DMS79 treated with DMSO at 0.1 percent for 48 hours (cell line): ENCODE measurements at regions not wholly inside any gene's neighbourhood (a gene's known extent, or its start where the extent isn't known, plus 50 kb on each side); places are given as distances from the start of the nearest gene placed in this dataset.
"Not testable (repeated sequence)": the region's sequence is repeated elsewhere in the genome, so short reads cannot be mapped to it uniquely, and the experiment has no call there.

Source experiments
- DNase-seq: peaks from one replicate; lab custom pipeline; 2025; lab: John Stamatoyannopoulos, UW

- DNase-seq: no peak
Measured at GRCh38 chr15:77862651-77863104, 214.8 kb downstream of the TBC1D2B start.

GRCh38 chr15:77861997-77862635 is 215.4 kb downstream of the TBC1D2B start:
- not testable (repeated sequence) for DNase-seq

- DNase-seq: no peak
Measured at GRCh38 chr15:77860071-77860691, 217.3 kb downstream of the TBC1D2B start.

GRCh38 chr15:77859491-77860060 is 217.9 kb downstream of the TBC1D2B start:
- no peak for DNase-seq

- DNase-seq: no peak
Measured at GRCh38 chr15:77858792-77859490, 218.6 kb downstream of the TBC1D2B start.

- no peak for DNase-seq
Measured at GRCh38 chr15:77857419-77857818, 220.1 kb downstream of the TBC1D2B start.

GRCh38 chr15:77856705-77857346 is 220.7 kb downstream of the TBC1D2B start:
- no peak for DNase-seq

- DNase-seq: no peak
Measured at GRCh38 chr15:77855871-77856270, 221.6 kb downstream of the TBC1D2B start.

- no peak for DNase-seq
Measured at GRCh38 chr15:77854980-77855379, 222.3 kb upstream of the LINGO1 start.

GRCh38 chr15:77853910-77854309 is 221.2 kb upstream of the LINGO1 start:
- DNase-seq: no peak

- no peak for DNase-seq
Measured at GRCh38 chr15:77853008-77853328, 220.3 kb upstream of the LINGO1 start.

GRCh38 chr15:77852241-77853007 is 219.7 kb upstream of the LINGO1 start:
- DNase-seq: no peak

GRCh38 chr15:77851691-77852090 is 219.0 kb upstream of the LINGO1 start:
- DNase-seq: peak; percentile 69

GRCh38 chr15:77851086-77851485 is 218.4 kb upstream of the LINGO1 start:
- DNase-seq: no peak

- no peak for DNase-seq
Measured at GRCh38 chr15:77846986-77847385, 214.3 kb upstream of the LINGO1 start.

- no peak for DNase-seq
Measured at GRCh38 chr15:77846360-77846759, 213.6 kb upstream of the LINGO1 start.

GRCh38 chr15:77844798-77845446 is 212.2 kb upstream of the LINGO1 start:
- DNase-seq: no peak

GRCh38 chr15:77843546-77843945 is 210.8 kb upstream of the LINGO1 start:
- no peak for DNase-seq

- no peak for DNase-seq
Measured at GRCh38 chr15:77840991-77841775, 208.5 kb upstream of the LINGO1 start.
